H9 (cell line): ENCODE measurements at regions not wholly inside any gene's neighbourhood (a gene's known extent, or its start where the extent isn't known, plus 50 kb on each side); places are given as distances from the start of the nearest gene placed in this dataset.

Experiments used
- DNase-seq: peaks from one replicate; pipeline ENCODE4 v3.0.0-alpha.2; 2017
- H2AFZ ChIP-seq: one replicate; pipeline ENCODE4 v1.6.1; 2013; ENCODE audit warnings: mild to moderate bottlenecking, low read length, control low read depth, moderate library complexity
- H2AK5ac ChIP-seq: 2 replicates; pipeline ENCODE4 v1.6.1; 2013; ENCODE audit warnings: low read length, control low read depth, mixed read lengths; ENCODE audit not compliant: insufficient read length
- H2BK120ac ChIP-seq: one replicate; pipeline ENCODE4 v1.6.1; 2013; ENCODE audit warnings: low read depth, mild to moderate bottlenecking, low read length, control low read depth, inconsistent platforms; ENCODE audit not compliant: poor library complexity, severe bottlenecking
- H2BK12ac ChIP-seq: 2 replicates; pipeline ENCODE4 v1.6.1; 2013; ENCODE audit warnings: low read length, control low read depth, mixed read lengths, low read depth; ENCODE audit not compliant: insufficient read length
- H2BK15ac ChIP-seq: 2 replicates; pipeline ENCODE4 v1.6.1; 2013; ENCODE audit warnings: low read depth, low read length, control low read depth
- H2BK20ac ChIP-seq: one replicate; pipeline ENCODE4 v1.6.1; 2013; ENCODE audit warnings: low read depth, mild to moderate bottlenecking, low read length, control low read depth, inconsistent platforms; ENCODE audit not compliant: poor library complexity, severe bottlenecking
- H2BK5ac ChIP-seq: 2 replicates; pipeline ENCODE4 v1.6.1; 2013; ENCODE audit warnings: low read length, control low read depth, mixed read lengths; ENCODE audit not compliant: insufficient read length
- H3K14ac ChIP-seq: 2 replicates; pipeline ENCODE4 v1.6.1; 2013; ENCODE audit warnings: low read length, control low read depth; ENCODE audit not compliant: insufficient read depth
- H3K18ac ChIP-seq: 2 replicates; pipeline ENCODE4 v1.6.1; 2013; ENCODE audit warnings: low read depth, mild to moderate bottlenecking, mixed read lengths, low read length, control low read depth; ENCODE audit not compliant: insufficient read length
- H3K23ac ChIP-seq: 2 replicates; pipeline ENCODE4 v1.6.1; 2013; ENCODE audit warnings: low read length, control low read depth, mixed read lengths, low read depth; ENCODE audit not compliant: insufficient read length
- H3K23me2 ChIP-seq: 2 replicates; pipeline ENCODE4 v1.6.1; 2013; ENCODE audit warnings: low read depth, mild to moderate bottlenecking, mixed read lengths, low read length, control low read depth; ENCODE audit not compliant: insufficient read length, poor library complexity, severe bottlenecking
- H3K27ac ChIP-seq: 2 replicates; pipeline ENCODE4 v1.5.1; 2013; ENCODE audit warnings: low read length, control low read depth, mixed read lengths, low read depth; ENCODE audit not compliant: insufficient read length
- H3K27me3 ChIP-seq: 2 replicates; pipeline ENCODE4 v1.6.1; 2013; ENCODE audit warnings: low read length, control low read depth, inconsistent platforms; ENCODE audit not compliant: insufficient read depth
- H3K4ac ChIP-seq: 2 replicates; pipeline ENCODE4 v1.6.1; 2013; ENCODE audit warnings: low read depth, mild to moderate bottlenecking, control low read depth, inconsistent platforms, low read length, moderate library complexity
- H3K4me1 ChIP-seq: 2 replicates; pipeline ENCODE4 v1.6.1; 2013; ENCODE audit warnings: low read length, control low read depth, inconsistent platforms; ENCODE audit not compliant: insufficient read depth
- H3K4me2 ChIP-seq: 2 replicates; pipeline ENCODE4 v1.6.1; 2013; ENCODE audit warnings: low read length, control low read depth, mixed read lengths; ENCODE audit not compliant: insufficient read length, insufficient read depth
- H3K56ac ChIP-seq: 2 replicates; pipeline ENCODE4 v1.6.1; 2013; ENCODE audit warnings: low read depth, mild to moderate bottlenecking, mixed read lengths, low read length, control low read depth; ENCODE audit not compliant: insufficient read length
- H3K79me1 ChIP-seq: 2 replicates; pipeline ENCODE4 v1.6.1; 2013; ENCODE audit warnings: low read depth, mild to moderate bottlenecking, moderate library complexity, low read length, control low read depth, inconsistent platforms; ENCODE audit not compliant: insufficient read depth, poor library complexity, severe bottlenecking
- H3K79me2 ChIP-seq: 2 replicates; pipeline ENCODE4 v1.6.1; 2013; ENCODE audit warnings: low read length, control low read depth, inconsistent platforms; ENCODE audit not compliant: insufficient read depth
- H3K9ac ChIP-seq: 2 replicates; pipeline ENCODE4 v1.6.1; 2013; ENCODE audit warnings: low read length, control low read depth, mixed read lengths; ENCODE audit not compliant: insufficient read length; ENCODE audit errors: extremely low read depth
- H3K9me3 ChIP-seq: one replicate; pipeline ENCODE4 v1.6.1; 2013; ENCODE audit warnings: low read depth, low read length, inconsistent platforms; ENCODE audit not compliant: control insufficient read depth
- H3T11ph ChIP-seq: one replicate; pipeline ENCODE4 v1.6.1; 2013; ENCODE audit warnings: mild to moderate bottlenecking, low read length, control low read depth, inconsistent platforms
- H4K20me1 ChIP-seq: one replicate; pipeline ENCODE4 v1.6.1; 2013; ENCODE audit not compliant: control insufficient read depth, insufficient read length, insufficient read depth
- H4K5ac ChIP-seq: 2 replicates; pipeline ENCODE4 v1.6.1; 2013; ENCODE audit warnings: low read depth, mild to moderate bottlenecking, mixed read lengths, low read length, control low read depth; ENCODE audit not compliant: insufficient read length
- H4K8ac ChIP-seq: replicated peaks from 2 replicates; pipeline ENCODE4 v1.6.1; 2013; ENCODE audit warnings: low read length, control low read depth, mixed read lengths, low read depth; ENCODE audit not compliant: insufficient read length
- H4K91ac ChIP-seq: 2 replicates; pipeline ENCODE4 v1.6.1; 2013; ENCODE audit warnings: low read depth, mild to moderate bottlenecking, moderate library complexity, mixed read lengths, low read length, control low read depth; ENCODE audit not compliant: insufficient read length
- H3K27ac Mint-ChIP-seq, 3 experiments: 2 replicates in 2 of 3; 3 replicates in 1 of 3; pipeline ENCODE4 v1.8.0; 2020 to 2021; ENCODE audit warnings: mixed read lengths in 3 of 3, mild to moderate bottlenecking in 1 of 3, moderate library complexity in 1 of 3
- H3K27me3 Mint-ChIP-seq: 2 replicates; pipeline ENCODE4 v1.8.0; 2021; ENCODE audit warnings: low read depth, mild to moderate bottlenecking, moderate library complexity, mixed read lengths
- H3K36me3 Mint-ChIP-seq, 3 experiments: 2 replicates in 2 of 3; 3 replicates in 1 of 3; pipeline ENCODE4 v1.8.0; 2020 to 2021; ENCODE audit warnings: low read depth in 3 of 3, mixed read lengths in 3 of 3; ENCODE audit not compliant: insufficient read depth in 1 of 3
- H3K4me1 Mint-ChIP-seq, 2 experiments: 2 replicates each; pipeline ENCODE4 v1.8.0; 2020; ENCODE audit warnings: mixed read lengths in 2 of 2
- H3K4me3 Mint-ChIP-seq, 2 experiments: 2 replicates in 1 of 2; 3 replicates in 1 of 2; pipeline ENCODE4 v1.8.0; 2020 to 2021; ENCODE audit warnings: mild to moderate bottlenecking in 2 of 2, mixed read lengths in 2 of 2, moderate library complexity in 1 of 2
- H3K9me3 Mint-ChIP-seq, 2 experiments: 2 replicates in 1 of 2; 3 replicates in 1 of 2; pipeline ENCODE4 v1.8.0; 2020; ENCODE audit warnings: mild to moderate bottlenecking in 2 of 2, mixed read lengths in 2 of 2, moderate library complexity in 1 of 2
- CTCF ChIP-seq: fragments of 200-600 bp; sonication (generic); conservative IDR thresholded peaks from 3 replicates; pipeline ENCODE4 v1.8.0; 2021; ENCODE audit warnings: antibody characterized with exemption, mild to moderate bottlenecking
- WGBS: extraction: QIAGEN DNeasy Blood & Tissue Kit; methylation state at CpG from one replicate; pipeline ENCODE4 v1.1.7; 2013; ENCODE audit warnings: missing lambda C conversion rate, low lambda C conversion rate, mixed read lengths; ENCODE audit not compliant: insufficient read length; ENCODE audit errors: extremely low coverage; 5-methylcytosine and 5-hydroxymethylcytosine counted together

- Histone ChIP-seq H2BK15ac (no peak overlapping the region), H2BK5ac (no peak overlapping the region), H2BK120ac (no peak overlapping the region), H3K56ac (no peak overlapping the region), H3K79me2 (no peaks in the 10 kb centered on the region), H2AK5ac (no peak overlapping the region), H3K4me2 (no peak overlapping the region), H3K23me2 (no peaks in the 10 kb centered on the region), H3K4ac (no peak overlapping the region), H4K8ac (no peak overlapping the region), H3K27me3 (no peaks in the 10 kb centered on the region), H3K79me1 (no peaks in the 10 kb centered on the region), H3K9me3 (no peaks in the 10 kb centered on the region), H2BK12ac (no peak overlapping the region), H3K14ac (no peak overlapping the region), H3T11ph (no peak overlapping the region), H3K4me1 (no peaks in the 10 kb centered on the region), H4K91ac (no peak overlapping the region), H3K27ac (no peak overlapping the region), H4K5ac (no peak overlapping the region), H3K23ac (no peak overlapping the region), H4K20me1 (no peaks in the 10 kb centered on the region), H3K9ac (no peak overlapping the region), H2AFZ (no peak overlapping the region), H3K18ac (no peak overlapping the region), H2BK20ac (no peak overlapping the region)
- Mint-ChIP-seq H3K9me3 (no peaks in the 10 kb centered on the region), H3K4me3 (no peak overlapping the region), H3K27me3 (peaks cover 14% of the 10 kb centered on the region), H3K4me1 (peaks cover 5 to 6% of the 10 kb centered on the region in 2 experiments), H3K36me3 (no peaks in the 10 kb centered on the region), H3K27ac (no peak overlapping the region)
- no peak for TF ChIP-seq CTCF
- DNase-seq: no peak
- WGBS: no CpG with 5 or more reads among the region's 2 CpGs
These were observed 234.7 kb upstream of the CSF3R start for GRCh38 chr1:36717431-36717830.
